UCSD-AML1 (cell line): ENCODE measurements at regions not wholly inside any gene's neighbourhood (a gene's known extent, or its start where the extent isn't known, plus 50 kb on each side); places are given as distances from the start of the nearest gene placed in this dataset.

Experiments used
- DNase-seq: peaks from one replicate; lab custom pipeline; 2025; ENCODE audit not compliant: unreplicated experiment; lab: John Stamatoyannopoulos, UW

DNA sequence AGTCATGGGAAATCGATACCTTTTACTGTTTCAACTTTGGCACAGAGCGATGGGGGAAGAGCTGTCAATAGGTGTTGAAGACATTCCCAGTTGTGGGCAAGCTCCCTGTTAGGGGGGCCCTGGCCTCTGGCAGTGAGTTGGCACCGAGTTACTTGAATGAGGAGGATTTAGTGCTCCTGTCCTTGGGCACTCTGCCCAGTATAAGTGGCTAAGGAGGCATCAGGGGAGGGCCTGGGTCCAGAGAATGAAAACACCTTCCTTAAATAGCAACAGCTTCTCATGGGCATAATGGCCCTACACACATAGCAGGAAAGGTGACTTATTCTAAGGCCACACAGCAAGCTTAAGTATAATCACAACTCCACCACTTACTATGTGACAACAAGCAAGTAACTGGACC is 664.4 kb downstream of the PTPRU start:
- DNase-seq, result no peak

DNA sequence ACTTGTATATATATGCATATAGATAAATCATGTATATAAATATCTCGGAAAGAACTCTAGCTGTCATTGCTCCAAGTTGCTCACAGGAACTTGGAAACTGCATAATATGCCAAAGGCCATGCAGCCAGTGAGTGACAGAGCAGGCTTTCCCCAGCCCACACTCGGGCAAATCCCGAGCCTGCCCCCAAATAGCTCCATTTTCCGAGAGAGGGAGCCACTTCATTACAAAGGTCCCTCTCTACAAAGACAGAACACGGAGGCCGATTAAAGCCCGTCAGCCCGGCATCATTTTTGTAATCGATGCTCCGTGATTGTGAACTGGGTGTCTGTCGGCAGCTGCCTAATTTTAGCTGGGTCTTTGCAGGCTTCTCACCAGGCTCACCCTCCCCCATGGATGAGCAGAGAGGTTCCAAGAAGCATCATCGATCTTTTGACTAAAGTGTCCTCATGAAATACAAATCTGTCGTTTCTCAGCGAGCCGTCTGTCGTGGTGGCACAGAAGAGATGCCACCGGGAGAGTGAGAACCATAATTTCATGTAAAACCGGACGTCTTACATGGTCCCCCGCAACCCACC is 663.9 kb downstream of the PTPRU start:
- DNase-seq, result no peak

DNA sequence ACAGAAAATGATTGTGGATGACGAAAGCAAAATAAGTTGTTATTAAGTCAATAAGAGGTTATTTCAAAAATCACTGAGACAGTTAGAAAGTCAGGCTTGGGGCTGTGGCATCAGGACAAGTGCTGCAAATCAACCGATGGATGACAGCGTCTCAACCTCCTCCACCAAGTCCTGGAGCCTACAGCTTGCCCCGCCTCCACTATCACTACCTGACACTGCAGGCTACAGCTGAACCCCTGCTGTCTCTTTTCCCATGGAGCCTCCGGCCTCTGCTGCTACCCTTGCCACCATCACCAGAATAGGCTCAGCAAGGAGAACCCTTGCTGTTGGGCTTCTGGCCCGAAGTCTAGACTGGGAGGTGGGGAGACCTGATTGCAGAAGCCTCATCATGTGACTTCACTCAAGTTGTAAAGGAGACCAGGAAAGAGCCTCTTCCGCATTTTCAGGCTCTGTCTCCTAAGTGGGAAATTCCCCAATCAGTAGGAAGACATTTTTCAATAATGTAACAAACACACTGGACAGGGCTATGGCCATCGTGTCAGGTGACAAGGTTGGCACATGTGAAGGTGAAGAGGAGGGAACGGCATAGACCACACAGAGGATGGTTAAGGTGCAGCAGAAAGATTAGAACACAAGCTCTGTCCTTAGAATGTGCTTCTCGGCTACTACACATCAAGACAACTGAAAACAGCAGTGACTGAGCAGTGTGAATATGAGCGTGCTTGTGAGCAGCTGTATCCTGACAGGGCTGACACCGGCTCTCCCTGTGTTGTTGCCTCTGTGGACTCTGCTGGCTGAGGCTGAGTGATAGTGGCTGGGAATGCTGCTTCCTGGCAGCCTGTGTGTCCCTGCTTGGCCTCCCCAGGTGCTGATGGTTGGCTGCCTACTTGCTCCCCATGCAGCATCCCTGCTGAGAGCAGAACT is 660.7 kb downstream of the PTPRU start:
- DNase-seq, result peak; percentile 56

DNA sequence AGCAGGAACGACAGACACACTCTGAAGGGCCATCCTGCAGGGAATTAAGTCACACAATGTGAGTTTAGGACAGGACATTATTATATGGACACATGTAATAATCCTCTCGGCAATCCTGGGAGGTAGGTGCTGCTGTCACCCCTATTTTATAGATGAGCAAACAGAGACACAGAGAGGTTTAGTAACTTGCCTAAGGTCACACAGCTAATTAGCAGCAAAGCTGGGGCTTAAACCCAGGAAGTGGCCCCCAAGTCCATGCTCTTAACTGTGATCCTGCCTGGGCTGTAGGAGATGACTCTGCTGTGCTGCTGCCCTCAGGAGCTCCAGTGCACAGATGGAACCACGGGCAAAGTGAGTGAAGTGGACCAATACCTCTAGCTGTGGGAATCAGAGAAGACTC is 660.0 kb downstream of the PTPRU start:
- no peak for DNase-seq

DNA sequence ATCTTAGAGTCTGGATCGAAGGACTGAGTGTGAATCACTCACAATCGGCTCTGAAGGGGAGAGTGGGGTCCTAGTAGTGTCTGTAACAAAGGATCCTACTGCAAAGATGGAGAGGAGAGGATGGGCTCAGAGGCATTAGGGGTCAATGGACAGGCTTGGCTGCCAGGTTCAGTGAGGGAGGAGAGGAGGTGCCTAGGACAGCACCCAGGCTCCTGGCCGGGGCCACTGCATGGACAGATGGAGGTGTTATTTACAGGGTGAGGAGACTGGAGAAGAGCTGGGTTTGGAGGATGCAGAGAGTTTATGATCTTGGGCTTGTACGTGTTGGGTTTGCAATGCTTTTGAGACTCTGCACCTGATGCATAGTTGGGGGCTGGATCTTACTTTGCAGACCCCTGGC is 658.9 kb downstream of the PTPRU start:
- DNase-seq, result no peak

DNA sequence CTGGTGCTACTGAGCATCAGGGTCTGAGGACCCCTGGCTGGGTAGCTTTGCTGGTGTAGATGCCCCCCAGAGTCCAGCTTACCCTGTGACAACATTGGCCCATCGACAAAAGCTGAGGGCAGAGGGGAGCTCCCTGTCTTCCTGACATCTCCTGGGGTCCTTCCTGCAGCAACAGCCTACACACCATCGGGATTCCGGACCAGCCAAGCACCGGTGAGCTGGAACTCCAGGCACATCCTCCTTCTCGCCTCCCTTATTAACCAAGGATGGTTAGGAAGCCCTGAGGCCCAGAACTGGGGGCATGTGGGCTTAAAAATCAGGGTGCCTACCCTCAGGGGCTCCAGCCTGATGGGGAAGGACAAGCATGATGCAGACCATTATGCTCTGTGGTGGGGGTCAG is 658.0 kb downstream of the PTPRU start:
- no peak for DNase-seq

DNA sequence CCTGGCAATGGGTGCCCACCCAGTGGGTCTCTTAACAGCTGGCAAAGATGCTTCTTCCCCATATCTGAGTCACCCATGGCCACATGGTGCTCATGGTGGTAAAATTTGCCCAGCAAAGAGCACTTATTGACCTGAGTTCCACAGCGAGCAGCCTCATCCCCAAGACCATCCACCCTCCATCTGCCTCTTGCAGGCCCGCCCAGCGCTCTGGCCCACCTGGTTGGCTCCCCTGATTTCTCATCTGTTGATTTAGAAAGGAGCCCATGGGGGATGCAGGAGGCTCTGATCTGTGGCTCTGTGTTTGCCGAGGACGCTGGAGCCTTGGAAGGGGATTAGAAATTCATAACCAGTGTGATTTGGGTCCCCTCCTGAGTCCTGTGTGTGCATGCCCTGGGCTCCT is 657.5 kb downstream of the PTPRU start:
- no peak for DNase-seq

DNA sequence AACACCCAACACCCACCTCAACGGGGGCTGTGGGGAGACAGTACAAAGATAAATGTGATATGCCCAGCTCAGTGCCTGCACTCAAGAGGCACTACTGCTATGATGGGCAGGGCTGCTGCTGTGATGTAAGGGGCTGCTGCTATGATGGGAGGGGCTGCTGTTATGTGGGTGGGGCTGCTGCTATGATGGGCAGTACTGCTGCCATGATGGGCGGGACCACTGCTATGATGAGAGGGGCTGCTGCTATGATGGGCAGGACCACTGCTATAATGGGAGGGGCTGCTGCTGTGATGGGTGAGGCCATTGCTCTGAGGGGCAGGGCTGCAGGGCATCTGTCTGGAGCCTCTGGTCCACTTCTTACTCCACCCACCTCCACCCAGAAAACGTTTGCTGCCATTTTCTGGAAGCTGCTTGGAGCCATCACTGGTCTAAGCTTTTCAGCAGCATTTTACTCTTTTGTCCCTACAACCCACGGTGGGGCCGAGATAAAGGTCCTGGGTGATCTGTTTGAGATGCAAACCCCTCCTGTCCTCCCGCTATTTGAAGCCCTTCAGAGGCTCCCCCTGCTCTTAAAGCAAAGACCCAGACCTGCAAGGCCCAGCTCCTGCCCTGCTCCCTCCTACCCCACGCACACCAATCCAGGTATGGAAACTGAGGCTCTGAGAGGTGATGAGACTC is 656.9 kb downstream of the PTPRU start:
- no peak for DNase-seq

DNA sequence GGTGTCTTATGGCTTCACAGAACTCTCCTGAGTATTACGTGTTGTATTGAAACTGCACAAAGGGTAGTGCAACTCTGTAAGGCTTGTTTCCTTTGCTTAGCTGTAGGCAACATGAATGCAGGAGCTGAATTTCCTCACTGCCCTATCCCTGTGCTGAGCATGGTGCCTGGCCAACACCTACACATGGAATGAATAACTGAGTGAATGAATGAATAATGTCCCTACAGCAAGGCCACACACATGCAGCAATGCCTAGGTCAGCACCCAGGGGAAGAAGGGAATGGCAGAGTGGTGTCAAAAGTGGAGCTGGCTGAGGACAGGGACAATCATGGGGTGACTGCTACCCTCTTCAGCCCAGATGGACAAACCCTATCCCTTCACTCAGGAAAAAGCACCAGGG is 655.9 kb downstream of the PTPRU start:
- no peak for DNase-seq

DNA sequence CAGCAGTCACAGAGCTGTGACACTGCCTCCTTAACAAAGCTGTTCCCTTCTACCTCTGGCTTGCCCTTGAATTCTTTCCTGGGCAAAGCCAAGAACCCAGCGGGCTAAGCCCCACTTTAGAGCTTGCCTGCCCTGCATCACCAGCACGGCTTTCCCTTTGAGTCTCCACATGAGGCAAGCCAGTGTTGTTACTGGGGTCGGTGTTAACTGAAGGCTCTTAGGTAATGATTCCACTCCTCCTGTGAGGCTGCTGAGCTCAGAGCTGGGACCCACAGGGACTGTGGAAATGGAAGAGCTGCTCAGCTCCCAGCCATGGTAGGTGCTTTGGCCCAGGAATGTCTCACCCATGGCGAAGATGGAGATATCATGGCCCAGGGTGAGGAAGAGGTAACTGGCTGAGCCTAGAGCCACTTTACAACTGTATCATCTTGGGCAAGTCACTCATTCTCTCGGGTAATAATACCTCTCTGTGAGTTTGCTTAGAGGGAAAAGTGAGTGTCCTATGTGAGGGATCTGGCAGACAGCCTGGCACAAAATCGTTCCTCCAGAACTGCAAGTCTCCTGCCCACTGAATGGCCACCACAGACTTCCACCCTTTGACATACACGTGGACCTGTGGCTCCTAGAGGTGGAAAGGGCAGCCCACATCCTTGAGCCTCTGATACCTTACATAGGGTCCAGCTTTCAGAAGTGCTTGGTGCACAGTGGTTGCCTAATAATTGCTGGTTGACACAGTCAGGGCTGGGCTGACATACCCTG is 654.1 kb downstream of the PTPRU start:
- no peak for DNase-seq

DNA sequence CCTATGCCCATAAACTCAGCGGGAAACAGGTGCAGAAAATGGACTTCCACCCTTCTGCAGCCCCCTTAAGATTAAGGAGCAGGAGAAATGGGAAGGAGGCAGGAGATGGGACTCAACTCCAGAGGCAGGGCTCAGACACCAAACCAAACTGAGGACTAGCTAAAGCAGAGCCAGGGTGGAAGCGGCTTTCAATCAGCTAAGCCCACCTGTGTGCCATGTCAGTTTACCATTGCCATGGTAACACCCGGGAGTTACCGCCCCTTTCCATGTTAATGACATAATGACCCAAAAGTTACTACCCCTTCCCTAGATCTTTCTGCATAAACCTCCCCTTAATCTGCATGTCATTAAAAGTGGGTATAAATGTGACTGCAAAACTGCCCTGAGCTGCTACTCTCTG is 653.5 kb downstream of the PTPRU start:
- no peak for DNase-seq

DNA sequence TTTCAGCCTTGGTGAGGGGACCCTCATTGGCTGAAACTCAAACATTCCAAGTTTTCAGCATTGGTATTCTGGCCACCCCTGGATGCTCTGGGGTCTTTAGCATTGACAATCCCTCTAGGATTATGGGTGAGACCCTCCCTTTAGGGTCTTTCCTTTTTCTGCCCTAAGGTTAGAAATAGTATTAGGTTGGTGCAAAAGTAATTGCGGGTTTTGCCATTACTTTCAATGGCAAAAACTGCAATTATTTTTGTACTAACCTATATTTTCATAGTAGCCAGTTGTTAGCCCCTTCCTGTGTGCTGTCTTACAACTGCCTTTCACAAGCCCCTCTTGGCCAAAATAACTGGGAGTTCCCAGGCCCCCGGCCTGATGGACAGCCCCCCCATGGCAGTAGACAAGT is 648.4 kb downstream of the PTPRU start:
- DNase-seq, result no peak

DNA sequence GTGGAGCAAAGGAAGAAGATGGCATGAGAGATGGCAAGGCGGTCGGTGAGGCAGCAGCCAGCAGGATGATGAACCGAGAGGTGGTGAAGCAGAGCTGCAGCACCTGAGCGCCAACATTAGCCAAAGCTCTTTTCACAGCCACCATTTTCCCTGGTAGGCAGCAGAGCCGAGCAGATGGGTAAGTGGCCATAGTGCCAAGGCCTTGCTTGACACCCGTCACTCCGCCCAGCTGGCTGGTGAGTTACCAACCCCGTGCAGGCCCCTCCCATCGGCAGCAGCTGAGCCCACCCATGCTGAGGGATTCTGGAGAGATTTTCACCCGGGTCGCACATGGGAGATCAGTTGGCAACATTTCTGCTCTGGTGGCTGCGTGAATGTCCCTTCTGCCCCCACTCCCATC is 647.7 kb downstream of the PTPRU start:
- no peak for DNase-seq

DNA sequence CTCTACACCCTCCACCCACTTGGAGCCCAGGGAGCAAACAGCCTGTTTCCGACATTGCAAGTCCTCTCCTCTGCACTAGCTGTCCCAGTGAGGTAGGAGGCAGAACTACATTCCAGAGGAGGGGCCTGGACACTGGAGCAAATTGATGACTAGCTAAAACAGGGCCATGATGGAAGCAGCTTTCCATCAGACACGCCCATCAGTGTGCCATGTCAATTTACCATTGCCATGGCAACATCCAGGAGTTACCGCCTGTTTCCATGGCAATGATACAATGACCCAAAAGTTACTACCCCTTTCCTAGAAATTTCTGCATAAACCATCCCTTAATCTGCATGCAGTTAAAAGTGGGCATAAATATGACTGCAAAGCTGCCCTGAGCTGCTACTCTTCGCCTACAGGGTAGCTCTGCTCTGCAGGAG is 647.1 kb downstream of the PTPRU start:
- no peak for DNase-seq

DNA sequence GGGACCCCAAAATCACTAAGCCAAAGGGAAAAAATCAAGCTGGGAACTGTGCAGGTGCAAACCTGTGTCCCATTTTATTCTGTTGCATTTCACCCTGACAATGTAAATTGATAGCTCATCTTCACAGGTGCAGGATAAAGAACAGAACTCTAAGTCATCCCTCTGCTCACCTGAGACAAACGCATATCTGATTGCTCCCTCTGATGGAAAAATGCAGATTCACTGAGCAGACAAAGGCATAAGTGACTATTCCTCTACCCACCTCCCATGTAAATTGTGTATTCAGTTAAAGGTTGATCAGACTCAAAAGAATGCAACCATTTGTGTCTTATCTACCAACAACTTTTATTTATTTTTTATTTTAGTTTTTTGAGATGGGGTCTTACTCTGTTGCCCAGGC is 644.2 kb downstream of the PTPRU start:
- DNase-seq, result no peak

DNA sequence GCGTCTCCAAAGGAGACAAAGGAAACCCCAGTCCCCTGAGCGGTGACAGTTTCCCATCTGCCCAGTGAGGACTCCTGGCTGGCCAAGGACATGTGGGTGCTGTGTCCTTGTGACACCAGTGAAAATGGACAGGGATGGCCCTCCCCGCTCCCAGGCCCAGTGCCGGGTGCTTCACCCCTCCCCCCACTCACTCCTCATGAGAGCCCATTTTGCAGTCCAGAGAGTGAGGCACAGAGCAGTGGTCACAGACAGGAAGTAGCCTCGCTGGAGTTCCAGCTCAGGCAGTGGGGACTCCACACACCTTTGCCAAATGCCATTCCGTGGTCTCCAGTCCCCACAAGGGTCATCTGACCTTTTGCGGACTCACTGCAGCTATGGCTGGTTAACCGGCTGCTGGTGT is 642.9 kb downstream of the PTPRU start:
- DNase-seq, result no peak

DNA sequence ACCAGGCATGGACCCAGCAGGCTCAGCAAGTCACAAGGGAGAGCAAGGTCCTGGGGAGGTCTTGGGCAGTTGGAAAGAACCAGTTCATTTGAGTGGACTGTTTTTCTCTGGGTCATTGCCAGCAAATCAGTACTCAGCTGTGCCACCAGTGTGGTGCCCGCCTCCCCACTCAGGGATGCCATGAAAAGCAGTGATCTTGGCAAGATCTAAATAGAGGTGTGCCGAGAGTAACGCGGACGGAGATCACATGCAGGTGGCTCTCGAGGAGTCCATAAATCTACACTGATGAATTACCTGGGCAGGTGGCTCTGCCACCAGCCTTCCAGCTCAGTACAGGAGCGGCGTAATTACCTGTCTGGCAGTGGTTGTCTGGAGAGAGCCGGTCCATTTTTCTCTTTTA is 642.2 kb downstream of the PTPRU start:
- DNase-seq, result no peak

DNA sequence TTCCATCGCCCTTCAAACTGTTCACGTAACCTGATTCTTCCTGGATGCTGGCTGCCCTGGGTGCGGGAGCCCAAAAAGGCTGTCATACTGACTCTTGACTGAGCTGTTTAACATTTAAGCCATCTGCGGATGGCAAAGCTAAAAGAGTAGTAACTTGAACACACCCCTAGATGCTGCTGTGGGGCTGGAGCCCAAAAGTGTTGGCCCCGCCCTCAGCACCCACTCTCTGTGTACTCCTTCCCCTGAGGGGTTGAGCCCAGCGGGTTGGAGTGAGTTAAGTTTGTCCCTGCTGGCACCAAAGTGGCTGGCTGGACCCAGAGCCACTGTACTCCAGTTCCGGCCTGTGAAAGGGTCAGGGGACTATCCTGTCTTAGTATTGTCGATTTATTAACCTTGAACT is 640.6 kb downstream of the PTPRU start:
- peak; percentile 59 for DNase-seq

DNA sequence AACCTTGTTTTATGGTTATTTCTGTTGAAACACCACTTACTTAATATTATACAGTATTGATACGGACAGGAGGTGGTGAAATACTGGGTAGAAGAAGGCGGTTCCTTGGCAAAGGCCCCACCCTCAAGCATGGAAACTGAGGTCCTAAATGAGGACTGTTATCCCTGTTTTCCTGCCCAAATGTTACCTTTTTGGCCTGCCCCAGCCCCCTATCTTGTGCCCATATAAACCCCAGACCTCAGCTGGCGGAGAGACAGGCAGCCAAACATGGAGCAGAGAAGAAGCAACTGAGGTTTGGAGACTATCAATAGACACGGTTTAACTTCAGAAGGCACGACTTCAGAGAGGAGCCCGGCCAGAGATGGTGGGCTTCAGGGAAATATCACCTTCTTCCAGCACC is 640.1 kb downstream of the PTPRU start:
- no peak for DNase-seq

DNA sequence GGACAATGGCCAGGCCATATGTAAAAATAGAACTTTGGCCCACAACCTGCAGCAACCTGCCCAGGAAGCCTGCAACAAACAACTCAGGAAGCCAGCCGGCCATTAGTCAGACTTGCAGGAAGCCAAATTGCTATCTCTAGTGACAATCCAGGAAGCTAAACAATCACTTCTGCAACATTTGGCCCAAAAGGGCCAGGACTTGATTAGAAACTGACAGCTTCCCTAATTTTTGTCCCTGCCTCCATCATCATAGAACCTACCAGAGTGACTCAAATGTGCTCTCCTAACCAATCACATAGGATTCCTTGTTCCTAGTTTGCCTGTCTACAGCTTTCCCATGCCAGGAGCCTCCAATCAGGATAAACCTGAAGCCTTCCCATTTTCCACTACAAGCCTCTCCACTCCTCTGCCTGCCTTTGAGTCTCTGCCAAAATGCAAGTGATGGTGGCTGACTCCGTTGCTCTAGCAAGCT is 639.3 kb downstream of the PTPRU start:
- DNase-seq, result peak; percentile 73

DNA sequence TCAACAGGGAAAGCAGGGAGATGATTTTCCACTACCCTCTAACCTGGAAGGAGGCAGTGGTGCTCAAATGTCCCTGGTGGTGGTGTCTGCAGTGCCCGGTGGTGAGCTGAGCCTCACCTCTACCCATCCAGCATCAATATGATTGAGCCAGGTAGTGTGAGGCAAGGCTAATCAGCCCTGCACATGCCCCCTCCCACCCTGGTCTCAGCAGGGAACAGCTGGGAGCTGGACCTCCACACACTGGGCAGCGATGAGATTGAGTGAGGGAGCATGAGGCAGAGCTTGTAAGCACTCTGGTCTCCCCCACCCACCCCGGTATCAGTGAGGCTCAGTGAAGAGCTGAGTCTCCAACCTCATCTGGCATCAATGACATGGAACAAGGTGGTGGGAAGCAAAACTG is 634.3 kb downstream of the PTPRU start:
- DNase-seq, result no peak
